AG09309 (cell line): ENCODE measurements at regions not wholly inside any gene's neighbourhood (a gene's known extent, or its start where the extent isn't known, plus 50 kb on each side); places are given as distances from the start of the nearest gene placed in this dataset.

Experiments
- DNase-seq: peaks from one replicate; pipeline ENCODE4 v3.0.0-alpha.2; 2010; ENCODE audit warnings: low read depth
- H3K4me3 ChIP-seq: 2 replicates; pipeline ENCODE4 v1.5.1; 2011; ENCODE audit warnings: mild to moderate bottlenecking, low read depth, low read length, moderate library complexity; ENCODE audit not compliant: control insufficient read depth
- CTCF ChIP-seq: IDR thresholded peaks from 2 replicates; pipeline ENCODE4 v1.5.1; 2011; ENCODE audit warnings: mild to moderate bottlenecking, low read depth, low read length, inconsistent platforms; ENCODE audit not compliant: insufficient read depth, control insufficient read depth; ENCODE audit errors: missing control alignments

- no peak overlapping the region for H3K4me3 ChIP-seq
- DNase-seq: no peak
- no peak for TF ChIP-seq CTCF
Observed at GRCh38 chr9:21751998-21752397, 50.4 kb upstream of the MTAP start.
